DND-41 (cell line): ENCODE measurements at regions not wholly inside any gene's neighbourhood (a gene's known extent, or its start where the extent isn't known, plus 50 kb on each side); places are given as distances from the start of the nearest gene placed in this dataset.

Experiments
- CTCF ChIP-seq: IDR thresholded peaks from 2 replicates; pipeline ENCODE4 v1.5.1; 2012; ENCODE audit warnings: borderline replicate concordance, low read length, moderate library complexity, mild to moderate bottlenecking; ENCODE audit not compliant: poor library complexity, severe bottlenecking; ENCODE audit errors: extremely low read depth
- EZH2 ChIP-seq: IDR thresholded peaks from 3 replicates; pipeline ENCODE4 v1.6.1; 2012; ENCODE audit warnings: borderline replicate concordance, low read depth, mild to moderate bottlenecking, moderate library complexity, low read length, inconsistent platforms; ENCODE audit not compliant: severe bottlenecking

GRCh38 chr3:80051602-80051962 is 283.8 kb upstream of the ROBO1 start:
- TF ChIP-seq CTCF (no peak), EZH2 (no peak)
